Caki2 (cell line): ENCODE measurements at regions not wholly inside any gene's neighbourhood (a gene's known extent, or its start where the extent isn't known, plus 50 kb on each side); places are given as distances from the start of the nearest gene placed in this dataset.
"Not testable (repeated sequence)": the region's sequence is repeated elsewhere in the genome, so short reads cannot be mapped to it uniquely, and the experiment has no call there.

Experiments
- DNase-seq: peaks from one replicate; pipeline ENCODE4 v3.0.0-alpha.2; 2015; ENCODE audit warnings: low read depth
- in situ Hi-C: cut with HindIII; loops from 2 replicates; pipeline ENCODE4 v1.10.0; 2016; ENCODE audit warnings: low sequenced_read_pairs, low pct_unique_long_range_greater_than_20kb, mixed read lengths

DNA sequence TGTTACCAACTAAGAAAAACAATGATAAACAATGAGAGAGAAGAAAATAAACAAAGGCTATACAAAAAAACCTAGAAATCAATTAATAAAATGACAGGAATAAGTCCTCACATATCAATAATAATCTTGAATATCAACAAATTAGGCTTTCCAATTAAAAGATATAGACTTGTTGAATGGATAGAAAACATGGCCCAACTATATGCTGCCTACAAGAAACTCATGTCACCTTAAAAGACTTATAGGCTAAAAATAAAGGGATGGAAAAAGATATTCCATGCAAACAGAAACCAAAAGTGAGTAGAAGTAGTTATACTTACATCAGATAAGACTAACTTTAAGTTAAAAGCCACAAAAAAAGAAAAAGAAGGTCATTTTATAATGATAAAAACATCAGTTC is 183.9 kb downstream of the MYRFL start:
- in situ Hi-C loops: no loop called here
- no peak for DNase-seq

DNA sequence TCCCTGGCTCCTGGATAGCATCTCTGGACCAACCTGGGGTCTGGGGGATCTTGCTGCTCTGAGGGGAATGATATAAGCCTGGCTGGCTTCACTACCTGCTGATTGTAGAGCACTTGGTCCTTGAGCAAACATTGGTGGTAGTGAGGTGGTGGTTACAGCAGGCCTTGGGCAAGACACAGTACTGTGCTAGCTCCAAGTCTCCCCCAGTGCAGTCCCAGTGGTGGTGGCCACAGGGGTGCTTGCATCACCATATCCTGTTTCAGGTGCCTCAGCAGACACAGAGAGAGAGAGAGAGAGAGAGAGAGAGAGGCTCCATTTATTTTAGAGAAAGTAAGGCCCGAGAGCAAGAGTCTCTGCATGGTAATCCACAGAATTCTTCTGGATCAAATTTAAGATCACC is 186.3 kb downstream of the MYRFL start:
- DNase-seq: no peak

GRCh38 chr12:70013016-70013415 is 188.0 kb downstream of the MYRFL start:
- DNase-seq, in situ Hi-C loops: not testable (repeated sequence)

More for the DNA sequence above, 186.3 kb downstream of the MYRFL start:
- in situ Hi-C loops: no loop called here

DNA sequence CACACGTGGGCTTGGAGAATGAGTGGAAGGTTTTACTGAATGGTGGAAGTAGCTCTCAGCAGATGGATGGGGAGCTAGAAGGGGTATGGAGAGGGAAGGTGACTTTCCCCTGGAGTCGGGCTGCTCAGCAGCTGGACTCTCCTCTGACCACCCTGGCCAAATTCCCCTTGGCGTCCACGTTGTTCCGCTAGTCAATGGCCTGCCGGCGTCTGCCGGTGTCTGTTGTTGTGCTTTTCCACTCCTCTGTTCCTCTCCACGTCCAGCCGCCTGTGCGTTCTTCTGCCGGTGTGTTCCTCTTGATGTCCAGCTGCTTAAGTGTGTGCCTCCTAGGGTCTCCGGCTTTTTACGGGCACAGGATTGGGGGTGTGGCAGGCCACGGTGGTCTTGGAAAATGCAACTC is 203.5 kb downstream of the MYRFL start:
- in situ Hi-C loops: no loop called here
- no peak for DNase-seq

DNA sequence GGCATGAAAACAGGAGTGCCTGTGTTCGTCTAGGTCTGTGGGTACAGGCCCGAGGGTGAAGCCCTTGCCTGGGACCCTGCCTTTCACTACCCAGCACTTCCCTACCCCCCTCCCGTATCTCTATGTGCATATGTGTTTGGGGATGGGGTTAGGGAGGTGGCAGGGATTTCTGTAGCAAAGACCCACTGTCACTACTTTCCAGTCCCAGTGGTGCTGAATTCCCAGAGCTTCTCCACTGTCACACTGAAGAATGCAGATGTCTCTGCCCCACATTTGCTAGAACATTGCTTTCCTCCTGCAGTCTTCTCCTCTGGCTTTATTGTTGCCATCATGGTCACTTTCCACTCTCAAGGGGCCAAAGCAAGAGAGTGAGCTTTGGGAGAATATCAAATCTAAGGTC is 203.9 kb downstream of the MYRFL start:
- in situ Hi-C loops: no loop called here
- no peak for DNase-seq

GRCh38 chr12:70031046-70031445 is 206.0 kb downstream of the MYRFL start:
- in situ Hi-C loops: no loop called here

DNA sequence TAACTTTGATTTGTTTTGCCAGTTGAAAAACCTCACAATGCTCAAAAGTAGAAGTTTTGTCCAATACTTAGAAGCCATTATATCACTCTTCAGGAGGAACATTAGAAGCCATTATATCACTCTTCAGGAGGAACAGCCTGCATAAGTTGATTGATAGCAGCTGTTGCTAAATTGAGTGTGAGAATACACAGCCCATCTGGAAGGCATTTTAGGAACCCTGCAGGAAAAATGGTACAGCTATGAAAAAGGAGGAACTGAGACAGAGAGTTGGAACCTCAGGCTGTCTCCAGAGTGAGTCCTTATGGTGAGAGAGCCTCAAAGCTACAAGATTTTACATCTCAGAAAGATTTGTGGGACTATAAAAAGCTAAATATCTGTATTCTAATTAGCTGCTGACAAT is 207.0 kb downstream of the MYRFL start:
- in situ Hi-C loops: no loop called here
- DNase-seq: no peak

More at GRCh38 chr12:70031046-70031445, 206.0 kb downstream of the MYRFL start:
- no peak for DNase-seq

DNA sequence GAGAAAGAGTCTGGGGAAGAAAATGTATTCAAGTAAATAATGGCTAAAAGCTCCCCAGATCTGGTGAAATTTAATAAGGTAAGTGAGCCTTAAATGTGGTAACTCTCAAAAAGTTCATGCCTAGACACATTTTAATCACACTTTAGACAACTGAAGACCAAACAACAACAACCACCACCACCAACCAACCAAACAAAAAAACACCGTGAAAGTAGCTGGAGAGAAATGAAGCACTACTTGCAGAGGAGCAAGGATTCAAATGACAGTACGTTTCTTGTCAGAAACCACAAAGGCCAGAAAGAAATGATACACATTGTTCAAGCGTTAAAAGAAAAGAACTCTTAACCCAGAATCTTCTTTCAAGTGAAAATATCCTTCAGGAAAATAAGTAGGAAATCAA is 208.3 kb downstream of the MYRFL start:
- no peak for DNase-seq
- in situ Hi-C loops: no loop called here

- DNase-seq: no peak
- in situ Hi-C loops: no loop called here
Observed at GRCh38 chr12:70040141-70040540, 203.1 kb upstream of the CNOT2 start.

DNA sequence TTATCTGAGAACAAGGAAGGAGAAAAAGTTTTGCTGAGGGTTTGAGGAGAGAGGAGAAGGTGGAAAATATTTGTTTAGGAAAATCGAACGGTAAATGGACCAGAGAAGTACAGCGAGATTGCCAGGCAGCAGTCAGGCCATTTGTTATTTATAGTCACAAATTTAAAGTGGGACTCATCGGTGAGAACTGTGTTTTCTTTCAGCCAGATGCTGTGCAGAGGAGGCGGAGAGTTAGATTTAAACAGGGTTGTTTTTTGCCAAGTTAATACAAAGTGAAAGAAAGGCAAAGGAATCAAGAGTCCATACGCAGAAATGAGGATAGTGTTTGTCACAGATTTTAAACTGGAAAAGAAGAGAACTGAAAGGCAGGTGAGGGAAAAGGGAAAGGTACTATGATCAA is 200.6 kb upstream of the CNOT2 start:
- in situ Hi-C loops: no loop called here
- no peak for DNase-seq

- DNase-seq: no peak
- in situ Hi-C loops: no loop called here
Observed at GRCh38 chr12:70043490-70044138, 199.6 kb upstream of the CNOT2 start.

- in situ Hi-C loops: no loop called here
- DNase-seq: no peak
Observed at GRCh38 chr12:70044167-70044566, 199.1 kb upstream of the CNOT2 start.

- no peak for DNase-seq
- in situ Hi-C loops: no loop called here
Observed at GRCh38 chr12:70045036-70045435, 198.2 kb upstream of the CNOT2 start.

DNA sequence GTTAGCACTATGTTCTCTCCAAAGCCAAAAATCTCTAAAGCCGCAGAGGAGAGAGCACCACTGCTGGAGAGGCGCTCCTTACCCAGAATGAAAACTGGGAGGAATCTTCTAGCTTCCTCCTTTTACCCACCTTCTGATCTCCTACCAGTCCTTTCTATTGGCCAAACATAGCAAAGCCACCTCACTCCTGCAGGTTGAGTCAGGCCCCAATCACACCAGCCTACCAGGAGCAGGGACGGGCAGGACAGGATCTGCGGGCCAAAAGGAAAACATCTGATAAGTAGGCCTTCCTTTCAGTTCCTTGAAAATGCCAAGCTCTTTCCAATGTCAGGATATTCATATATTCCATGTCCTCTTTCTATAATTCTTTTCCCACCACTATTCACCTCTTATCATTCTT is 197.7 kb upstream of the CNOT2 start:
- no peak for DNase-seq
- in situ Hi-C loops: no loop called here

DNA sequence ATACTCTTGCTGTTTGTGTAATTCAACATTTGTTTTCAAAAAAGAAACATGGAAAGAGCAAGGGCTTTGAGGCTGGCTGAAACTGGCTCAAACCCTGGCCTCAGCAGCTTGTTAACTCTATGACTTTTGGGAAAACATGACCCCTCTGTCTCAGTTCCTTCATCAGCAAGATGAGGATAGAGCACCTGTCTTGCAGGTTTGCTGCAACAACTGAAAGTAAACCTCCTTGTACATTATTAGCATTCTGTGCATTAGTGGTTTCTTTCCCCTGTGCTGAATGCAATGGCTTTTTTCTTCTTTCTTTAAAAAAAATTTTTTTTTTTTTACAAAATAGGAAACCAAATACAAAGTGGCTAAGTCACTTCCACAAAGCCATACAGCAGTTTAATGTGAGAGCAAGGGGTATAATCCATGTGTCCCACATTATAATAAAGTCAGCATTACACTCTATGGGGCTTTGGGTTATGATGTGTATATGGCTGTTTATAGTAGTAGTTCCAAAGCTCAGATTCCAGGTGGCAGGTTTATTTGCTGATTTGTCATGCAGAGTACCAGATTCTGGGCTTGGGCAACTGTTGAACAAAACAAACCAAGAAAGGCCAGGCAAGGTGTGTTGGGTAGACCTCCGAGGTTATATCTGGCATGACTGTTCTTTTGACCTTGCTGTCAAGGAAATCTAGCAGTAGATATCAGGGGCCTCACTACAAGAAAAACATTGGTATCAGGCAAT is 194.5 kb upstream of the CNOT2 start:
- in situ Hi-C loops: no loop called here
- DNase-seq: no peak

- in situ Hi-C loops: no loop called here
- DNase-seq: no peak
Observed at GRCh38 chr12:70049596-70050360, 193.5 kb upstream of the CNOT2 start.

DNA sequence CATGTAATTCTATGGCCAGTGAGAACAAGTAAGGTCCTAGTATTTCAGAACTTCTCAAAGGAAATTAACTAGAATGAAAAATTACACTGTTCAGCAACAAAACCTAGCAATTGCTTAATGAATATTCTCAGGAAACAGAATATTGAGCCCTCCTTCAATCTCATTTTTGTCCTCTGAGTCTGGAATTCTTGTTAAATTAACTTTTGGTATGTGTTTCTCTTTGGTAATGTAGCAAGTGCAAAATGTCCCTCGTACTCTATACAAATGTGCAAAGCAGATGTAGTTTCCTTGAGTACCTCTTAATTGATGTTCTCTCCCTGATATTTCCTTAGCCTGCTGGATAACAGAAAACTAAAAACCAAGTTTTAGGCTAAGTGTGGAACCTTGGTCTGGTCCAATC is 190.8 kb upstream of the CNOT2 start:
- in situ Hi-C loops: no loop called here
- no peak for DNase-seq

DNA sequence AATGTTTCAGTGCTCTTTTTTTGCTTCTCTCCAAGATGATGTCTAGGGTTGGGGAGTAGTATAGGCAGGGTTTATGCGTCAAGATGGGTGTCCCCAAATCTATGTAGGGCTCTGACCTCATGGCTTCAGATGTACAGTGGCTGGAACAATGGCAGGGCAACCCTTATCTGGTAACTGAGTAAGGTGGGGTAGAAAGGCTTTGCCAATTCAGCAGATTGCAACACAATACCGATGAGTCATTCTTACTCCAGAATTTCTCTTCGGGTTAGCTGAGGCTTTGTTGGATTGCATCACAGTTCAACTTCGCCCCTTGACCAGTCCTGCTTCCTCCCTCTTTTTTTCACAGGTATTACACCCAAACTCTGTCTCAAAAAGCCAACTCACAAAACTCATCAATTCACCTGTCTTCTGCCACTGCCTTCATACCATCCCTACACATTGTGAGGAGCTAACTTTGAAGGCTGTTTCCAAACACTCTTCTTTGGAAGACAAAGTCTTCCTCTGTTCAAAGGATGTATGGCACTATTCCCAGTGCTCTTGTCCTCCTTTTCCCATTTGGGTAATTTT is 190.2 kb upstream of the CNOT2 start:
- in situ Hi-C loops: no loop called here
- DNase-seq: peak; percentile 65

- DNase-seq: no peak
- in situ Hi-C loops: no loop called here
Observed at GRCh38 chr12:70059373-70059772, 183.9 kb upstream of the CNOT2 start.
